Stimulated activated CD8-positive, alpha-beta memory T cell treated with anti-CD3 and anti-CD28 coated beads, Interleukin-4, amount 100 ng/mL, for 24 hours (primary cell): ENCODE measurements at regions not wholly inside any gene's neighbourhood (a gene's known extent, or its start where the extent isn't known, plus 50 kb on each side); places are given as distances from the start of the nearest gene placed in this dataset.

Source experiments
- DNase-seq: peaks from one replicate; pipeline ENCODE4 v3.0.0-alpha.2; 2020; ENCODE audit warnings: low read depth

- no peak for DNase-seq
These were observed 70.1 kb upstream of the MPHOSPH6 start for GRCh38 chr16:82240111-82240510.

GRCh38 chr16:82236875-82237274 lies 66.9 kb upstream of the MPHOSPH6 start:
- no peak for DNase-seq

- DNase-seq: no peak
These were observed 66.4 kb upstream of the MPHOSPH6 start for GRCh38 chr16:82236415-82236814.

- DNase-seq: no peak
These were observed 62.8 kb upstream of the MPHOSPH6 start for GRCh38 chr16:82232806-82233205.

- no peak for DNase-seq
These were observed 61.2 kb upstream of the MPHOSPH6 start for GRCh38 chr16:82231008-82231787.

- DNase-seq: peak; percentile 39
These were observed 60.0 kb upstream of the MPHOSPH6 start for GRCh38 chr16:82229800-82230619.

- no peak for DNase-seq
These were observed 56.3 kb upstream of the MPHOSPH6 start for GRCh38 chr16:82226327-82226726.

GRCh38 chr16:82224821-82225220 lies 54.8 kb upstream of the MPHOSPH6 start:
- no peak for DNase-seq

- DNase-seq: no peak
These were observed 50.5 kb upstream of the MPHOSPH6 start for GRCh38 chr16:82220541-82220940.
